HG02642 (cell line): ENCODE measurements at regions not wholly inside any gene's neighbourhood (a gene's known extent, or its start where the extent isn't known, plus 50 kb on each side); places are given as distances from the start of the nearest gene placed in this dataset.

Experiments used
- ATAC-seq: cut with Tn5 transposase; IDR thresholded peaks from one replicate; pipeline ENCODE4 v1.9.1; 2021; ENCODE audit warnings: mild to moderate bottlenecking; ENCODE audit not compliant: unreplicated experiment, poor library complexity

GRCh38 chr16:79351927-79352326 lies 248.6 kb downstream of the MAF start:
- no peak for ATAC-seq

- ATAC-seq: no peak
Observed at GRCh38 chr16:79349803-79350202, 250.7 kb downstream of the MAF start.

- no peak for ATAC-seq
Observed at GRCh38 chr16:79348521-79349306, 251.8 kb downstream of the MAF start.

GRCh38 chr16:79347277-79347676 lies 253.3 kb downstream of the MAF start:
- ATAC-seq: no peak

GRCh38 chr16:79339863-79340262 lies 260.7 kb downstream of the MAF start:
- ATAC-seq: no peak

GRCh38 chr16:79337906-79338305 lies 262.6 kb downstream of the MAF start:
- ATAC-seq: no peak

GRCh38 chr16:79336437-79337229 lies 263.9 kb downstream of the MAF start:
- no peak for ATAC-seq

GRCh38 chr16:79334127-79334526 lies 266.4 kb downstream of the MAF start:
- ATAC-seq: no peak

- ATAC-seq: no peak
Observed at GRCh38 chr16:79331066-79331465, 269.5 kb downstream of the MAF start.

- ATAC-seq: no peak
Observed at GRCh38 chr16:79329967-79330366, 270.6 kb downstream of the MAF start.

- no peak for ATAC-seq
Observed at GRCh38 chr16:79329166-79329521, 271.4 kb downstream of the MAF start.

GRCh38 chr16:79328402-79329165 lies 272.0 kb downstream of the MAF start:
- ATAC-seq: no peak

GRCh38 chr16:79327836-79328235 lies 272.7 kb downstream of the MAF start:
- no peak for ATAC-seq

- ATAC-seq: no peak
Observed at GRCh38 chr16:79326549-79326948, 274.0 kb downstream of the MAF start.

GRCh38 chr16:79325226-79325945 lies 275.2 kb downstream of the MAF start:
- ATAC-seq: no peak

GRCh38 chr16:79320956-79321355 lies 279.6 kb downstream of the MAF start:
- ATAC-seq: no peak

- no peak for ATAC-seq
Observed at GRCh38 chr16:79318143-79318899, 282.2 kb downstream of the MAF start.

GRCh38 chr16:79317521-79317920 lies 283.0 kb downstream of the MAF start:
- ATAC-seq: no peak

- no peak for ATAC-seq
Observed at GRCh38 chr16:79317026-79317425, 283.5 kb downstream of the MAF start.

GRCh38 chr16:79316004-79316458 lies 284.5 kb downstream of the MAF start:
- peak; percentile 82 for ATAC-seq
